MM.1S (cell line): ENCODE measurements at regions not wholly inside any gene's neighbourhood (a gene's known extent, or its start where the extent isn't known, plus 50 kb on each side); places are given as distances from the start of the nearest gene placed in this dataset.

Experiments
- DNase-seq: peaks from one replicate; pipeline ENCODE4 v3.0.0-alpha.2; 2015
- H2AFZ ChIP-seq: fragments of 300-600 bp; sonication (generic); 2 replicates; pipeline ENCODE4 v1.6.0; 2016; ENCODE audit warnings: antibody characterized with exemption, low read length
- H3F3A ChIP-seq: fragments of 300-600 bp; sonication (generic); 2 replicates; pipeline ENCODE4 v1.6.1; 2016; ENCODE audit warnings: mild to moderate bottlenecking, antibody characterized with exemption, low read length, moderate library complexity, mixed read lengths; ENCODE audit not compliant: insufficient read depth
- H3K27ac ChIP-seq: fragments of 300-600 bp; sonication (generic); 2 replicates; pipeline ENCODE4 v1.5.1; 2016; ENCODE audit warnings: mild to moderate bottlenecking, low read length
- H3K27me3 ChIP-seq: fragments of 300-600 bp; sonication (generic); replicated peaks from 2 replicates; pipeline ENCODE4 v1.6.0; 2016; ENCODE audit warnings: low read length; ENCODE audit not compliant: insufficient read depth
- H3K36me3 ChIP-seq: fragments of 300-600 bp; sonication (generic); replicated peaks from 2 replicates; pipeline ENCODE4 v1.6.1; 2016; ENCODE audit warnings: mild to moderate bottlenecking, low read length, mixed read lengths; ENCODE audit not compliant: insufficient read depth
- H3K4me1 ChIP-seq: fragments of 300-600 bp; sonication (generic); 2 replicates; pipeline ENCODE4 v1.6.1; 2016; ENCODE audit warnings: low read length, mixed read lengths
- H3K4me2 ChIP-seq: fragments of 300-600 bp; sonication (generic); 2 replicates; pipeline ENCODE4 v1.6.0; 2016; ENCODE audit warnings: low read depth, low read length
- H3K4me3 ChIP-seq: fragments of 300-600 bp; sonication (generic); 2 replicates; pipeline ENCODE4 v1.5.1; 2016; ENCODE audit warnings: low read length, mixed read lengths
- H3K79me2 ChIP-seq: fragments of 300-600 bp; sonication (generic); 2 replicates; pipeline ENCODE4 v1.6.1; 2016; ENCODE audit warnings: mixed run types, low read length, mixed read lengths
- H3K9ac ChIP-seq: fragments of 300-600 bp; sonication (generic); 2 replicates; pipeline ENCODE4 v1.6.1; 2016; ENCODE audit warnings: low read length, mixed read lengths
- H3K9me2 ChIP-seq: fragments of 300-600 bp; sonication (generic); replicated peaks from 2 replicates; pipeline ENCODE4 v1.6.1; 2016; ENCODE audit warnings: mild to moderate bottlenecking, low read length, mixed read lengths; ENCODE audit not compliant: insufficient read depth
- H3K9me3 ChIP-seq: fragments of 300-600 bp; sonication (generic); replicated peaks from 2 replicates; pipeline ENCODE4 v1.6.1; 2016; ENCODE audit warnings: mild to moderate bottlenecking, low read length, mixed read lengths; ENCODE audit not compliant: insufficient read depth
- H4K20me1 ChIP-seq: fragments of 300-600 bp; sonication (generic); 2 replicates; pipeline ENCODE4 v1.6.1; 2016; ENCODE audit warnings: mild to moderate bottlenecking, low read length, moderate library complexity, mixed read lengths; ENCODE audit not compliant: insufficient read depth
- EZH2 ChIP-seq: fragments of 300-600 bp; sonication (generic); optimal IDR thresholded peaks from 2 replicates; pipeline ENCODE3; 2017; ENCODE audit warnings: low read depth, mild to moderate bottlenecking, antibody characterized with exemption, low read length, mixed read lengths
- EZH2phosphoT487 ChIP-seq: fragments of 300-600 bp; sonication (generic); IDR thresholded peaks from 2 replicates; pipeline ENCODE4 v1.6.1; 2018; ENCODE audit warnings: antibody characterized with exemption, low read length
- TF ChIP-seq, protein P1 (sequence below): fragments of 300-600 bp; sonication (generic); IDR thresholded peaks from 2 replicates; pipeline ENCODE4 v1.5.1; 2016; ENCODE audit warnings: antibody characterized with exemption, low read length, mixed read lengths

DNA sequence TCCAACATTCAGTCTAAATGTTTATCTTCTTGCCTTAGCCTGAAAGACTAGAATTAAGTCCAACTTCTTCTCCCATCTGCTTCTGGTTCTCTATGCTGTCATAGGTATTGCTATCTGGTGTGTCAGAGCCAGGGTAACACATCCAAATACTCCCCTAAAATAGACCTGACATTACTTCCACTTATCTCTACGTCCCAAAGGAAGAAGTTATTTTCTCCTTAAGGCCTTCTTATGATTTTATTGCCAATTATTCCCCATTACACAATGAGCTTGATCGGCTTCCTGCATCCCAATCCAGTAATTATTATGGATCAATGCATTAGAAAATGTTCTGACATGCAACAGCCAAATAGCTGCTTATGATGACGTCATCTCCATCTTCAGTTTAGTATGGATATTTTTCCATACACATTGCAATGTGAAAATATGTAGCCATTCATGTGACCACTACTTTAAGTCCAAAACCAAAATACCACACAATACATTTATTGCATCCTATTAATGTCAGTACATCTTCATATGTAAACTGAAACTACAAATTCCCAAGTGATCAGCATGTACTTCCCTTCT, 555.5 kb downstream of the MAT2B start:
- DNase-seq: no peak
- Histone ChIP-seq H2AFZ (no peak overlapping the region), H3K4me2 (no peak overlapping the region), H3F3A (no peaks in the 10 kb centered on the region), H4K20me1 (no peaks in the 10 kb centered on the region), H3K9ac (no peak overlapping the region), H3K9me3 (no peaks in the 10 kb centered on the region), H3K4me3 (no peak overlapping the region), H3K4me1 (no peaks in the 10 kb centered on the region), H3K27ac (no peak overlapping the region), H3K27me3 (no peaks in the 10 kb centered on the region), H3K79me2 (no peaks in the 10 kb centered on the region), H3K36me3 (no peaks in the 10 kb centered on the region), H3K9me2 (no peaks in the 10 kb centered on the region)
- TF ChIP-seq EZH2phosphoT487 (no peak), EZH2 (no peak)
- TF ChIP-seq, protein P1, sequence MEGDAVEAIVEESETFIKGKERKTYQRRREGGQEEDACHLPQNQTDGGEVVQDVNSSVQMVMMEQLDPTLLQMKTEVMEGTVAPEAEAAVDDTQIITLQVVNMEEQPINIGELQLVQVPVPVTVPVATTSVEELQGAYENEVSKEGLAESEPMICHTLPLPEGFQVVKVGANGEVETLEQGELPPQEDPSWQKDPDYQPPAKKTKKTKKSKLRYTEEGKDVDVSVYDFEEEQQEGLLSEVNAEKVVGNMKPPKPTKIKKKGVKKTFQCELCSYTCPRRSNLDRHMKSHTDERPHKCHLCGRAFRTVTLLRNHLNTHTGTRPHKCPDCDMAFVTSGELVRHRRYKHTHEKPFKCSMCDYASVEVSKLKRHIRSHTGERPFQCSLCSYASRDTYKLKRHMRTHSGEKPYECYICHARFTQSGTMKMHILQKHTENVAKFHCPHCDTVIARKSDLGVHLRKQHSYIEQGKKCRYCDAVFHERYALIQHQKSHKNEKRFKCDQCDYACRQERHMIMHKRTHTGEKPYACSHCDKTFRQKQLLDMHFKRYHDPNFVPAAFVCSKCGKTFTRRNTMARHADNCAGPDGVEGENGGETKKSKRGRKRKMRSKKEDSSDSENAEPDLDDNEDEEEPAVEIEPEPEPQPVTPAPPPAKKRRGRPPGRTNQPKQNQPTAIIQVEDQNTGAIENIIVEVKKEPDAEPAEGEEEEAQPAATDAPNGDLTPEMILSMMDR: no peak

DNA sequence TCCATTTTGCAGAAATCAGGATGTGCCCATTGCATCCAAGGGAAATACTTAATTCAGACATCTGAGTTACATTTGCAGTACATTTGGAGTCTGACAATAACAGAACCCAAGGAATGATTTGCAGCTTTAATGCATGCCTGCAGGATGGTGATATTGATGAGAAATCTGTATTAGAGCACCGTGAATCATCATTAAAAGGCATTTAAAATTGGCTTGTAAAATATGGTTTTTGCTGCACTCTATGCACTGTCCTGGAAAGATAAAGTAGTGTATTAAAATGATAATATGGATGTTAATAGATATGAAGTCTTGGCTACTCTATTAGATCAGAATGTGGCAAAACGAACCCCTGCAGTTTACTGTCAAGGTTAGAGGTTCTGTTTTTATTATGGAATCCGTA, 556.9 kb downstream of the MAT2B start:
- no peaks in the 10 kb centered on the region for H3F3A ChIP-seq
- DNase-seq: no peak
- H3K27ac ChIP-seq: no peak overlapping the region
- no peaks in the 10 kb centered on the region for H3K27me3 ChIP-seq
- H3K79me2 ChIP-seq: no peaks in the 10 kb centered on the region
- H4K20me1 ChIP-seq: no peaks in the 10 kb centered on the region
- H3K9me2 ChIP-seq: no peaks in the 10 kb centered on the region
- H3K36me3 ChIP-seq: no peaks in the 10 kb centered on the region
- no peak overlapping the region for H3K4me3 ChIP-seq
- no peaks in the 10 kb centered on the region for H3K4me1 ChIP-seq
- TF ChIP-seq EZH2phosphoT487 (no peak), EZH2 (no peak)
- TF ChIP-seq, protein P1: no peak
- no peaks in the 10 kb centered on the region for H3K9me3 ChIP-seq
- H3K9ac ChIP-seq: no peak overlapping the region
- H3K4me2 ChIP-seq: no peak overlapping the region
- no peak overlapping the region for H2AFZ ChIP-seq

DNA sequence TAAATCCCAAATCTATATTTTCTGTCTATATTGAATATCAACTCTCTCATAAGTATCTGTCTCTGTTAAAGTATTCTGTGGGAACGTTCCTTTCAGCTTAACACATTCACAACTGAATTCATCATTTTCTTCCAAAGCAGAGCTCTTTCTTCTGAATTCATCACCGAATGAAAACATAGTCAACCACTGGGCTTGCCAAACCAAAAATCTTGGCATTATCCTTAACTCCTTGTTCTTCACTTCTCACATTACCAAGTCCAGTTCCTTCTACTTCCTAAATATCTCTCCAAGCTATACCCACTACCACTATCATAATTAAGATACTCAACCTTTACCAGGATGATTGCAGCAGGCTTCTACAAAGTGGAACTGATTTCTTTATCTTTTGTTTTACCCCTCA, 559.8 kb downstream of the MAT2B start:
- H3K9me3 ChIP-seq: no peaks in the 10 kb centered on the region
- H3K9ac ChIP-seq: no peak overlapping the region
- H3K79me2 ChIP-seq: no peaks in the 10 kb centered on the region
- H3K27ac ChIP-seq: no peak overlapping the region
- H3F3A ChIP-seq: no peaks in the 10 kb centered on the region
- no peaks in the 10 kb centered on the region for H3K36me3 ChIP-seq
- no peak for DNase-seq
- no peaks in the 10 kb centered on the region for H3K27me3 ChIP-seq
- no peak overlapping the region for H3K4me2 ChIP-seq
- no peaks in the 10 kb centered on the region for H4K20me1 ChIP-seq
- H3K9me2 ChIP-seq: no peaks in the 10 kb centered on the region
- TF ChIP-seq, protein P1: no peak
- TF ChIP-seq EZH2phosphoT487: no peak
- H3K4me3 ChIP-seq: no peak overlapping the region
- no peaks in the 10 kb centered on the region for H3K4me1 ChIP-seq
- no peak overlapping the region for H2AFZ ChIP-seq
